ENCODE measurements at regions not wholly inside any gene's neighbourhood (a gene's known extent, or its start where the extent isn't known, plus 50 kb on each side); places are given as distances from the start of the nearest gene placed in this dataset.

DNA sequence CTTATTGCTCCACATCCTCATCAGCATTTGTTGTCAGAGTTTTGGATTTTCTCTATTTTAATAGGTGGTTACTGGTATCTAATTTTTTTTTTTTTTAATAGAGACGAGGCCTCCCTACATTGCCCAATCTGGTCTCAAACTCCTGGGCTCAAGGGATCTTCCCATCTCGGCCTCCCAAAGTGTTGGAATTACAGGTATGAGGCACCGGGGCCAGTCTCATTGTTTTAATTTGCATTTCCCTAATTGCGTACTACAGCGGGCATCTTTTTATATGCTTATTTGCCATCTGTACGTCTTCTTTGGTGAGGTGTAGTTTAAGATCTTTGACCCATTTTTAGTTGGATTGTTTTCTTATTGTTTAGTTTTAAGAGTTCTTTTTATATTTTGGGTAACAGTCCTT, 210.4 kb upstream of the SULF2 start:
- H3K4me1 Mint-ChIP-seq (ENCODE audit: low read depth, unreplicated experiment), result no peaks in the 10 kb centered on the region
- intact Hi-C loops (cut with micrococcal nuclease; ENCODE audit: unreplicated experiment), result no loop called here
- H3K36me3 Mint-ChIP-seq (ENCODE audit: insufficient read depth, unreplicated experiment), result no peaks in the 10 kb centered on the region
- H3K9me3 Mint-ChIP-seq (ENCODE audit: unreplicated experiment), result peaks cover 38% of the 10 kb centered on the region
- ChIA-PET CTCF (no interaction called here), POLR2A (interaction anchor here (0.7 kb wide), 1 partner anchor 837 kb away, joined by 3 read pairs; no protein-coding TSS in a partner anchor)
- Histone ChIP-seq H3K27me3 (replicated peaks; ENCODE audit: control insufficient read depth, insufficient read depth, low read length) (no peaks in the 10 kb centered on the region), H3K4me1 (no peaks in the 10 kb centered on the region), H3K4me3 (ENCODE audit: low read depth, low read length) (no peak overlapping the region), H3K36me3 (ENCODE audit: control insufficient read depth, insufficient read depth, low read length) (no peaks in the 10 kb centered on the region), H3K9me3 (peaks cover 26% of the 10 kb centered on the region)
- no peak overlapping the region for H3K27ac Mint-ChIP-seq (ENCODE audit: unreplicated experiment)
- TF ChIP-seq, protein P1, sequence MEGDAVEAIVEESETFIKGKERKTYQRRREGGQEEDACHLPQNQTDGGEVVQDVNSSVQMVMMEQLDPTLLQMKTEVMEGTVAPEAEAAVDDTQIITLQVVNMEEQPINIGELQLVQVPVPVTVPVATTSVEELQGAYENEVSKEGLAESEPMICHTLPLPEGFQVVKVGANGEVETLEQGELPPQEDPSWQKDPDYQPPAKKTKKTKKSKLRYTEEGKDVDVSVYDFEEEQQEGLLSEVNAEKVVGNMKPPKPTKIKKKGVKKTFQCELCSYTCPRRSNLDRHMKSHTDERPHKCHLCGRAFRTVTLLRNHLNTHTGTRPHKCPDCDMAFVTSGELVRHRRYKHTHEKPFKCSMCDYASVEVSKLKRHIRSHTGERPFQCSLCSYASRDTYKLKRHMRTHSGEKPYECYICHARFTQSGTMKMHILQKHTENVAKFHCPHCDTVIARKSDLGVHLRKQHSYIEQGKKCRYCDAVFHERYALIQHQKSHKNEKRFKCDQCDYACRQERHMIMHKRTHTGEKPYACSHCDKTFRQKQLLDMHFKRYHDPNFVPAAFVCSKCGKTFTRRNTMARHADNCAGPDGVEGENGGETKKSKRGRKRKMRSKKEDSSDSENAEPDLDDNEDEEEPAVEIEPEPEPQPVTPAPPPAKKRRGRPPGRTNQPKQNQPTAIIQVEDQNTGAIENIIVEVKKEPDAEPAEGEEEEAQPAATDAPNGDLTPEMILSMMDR (IDR thresholded peaks at IDR 0.05; ENCODE audit: insufficient read depth in 1 of 2, low read depth in 1 of 2, low read length in 1 of 2, severe bottlenecking in 1 of 2, unreplicated experiment in 1 of 2), result no peak
- H3K4me3 Mint-ChIP-seq (ENCODE audit: unreplicated experiment), result no peak overlapping the region
- no peaks in the 10 kb centered on the region for H3K27me3 Mint-ChIP-seq (ENCODE audit: insufficient read depth, unreplicated experiment)
- BruUV-seq (replicated peaks), result no TSS peak
- DNase-seq, result no peak

DNA sequence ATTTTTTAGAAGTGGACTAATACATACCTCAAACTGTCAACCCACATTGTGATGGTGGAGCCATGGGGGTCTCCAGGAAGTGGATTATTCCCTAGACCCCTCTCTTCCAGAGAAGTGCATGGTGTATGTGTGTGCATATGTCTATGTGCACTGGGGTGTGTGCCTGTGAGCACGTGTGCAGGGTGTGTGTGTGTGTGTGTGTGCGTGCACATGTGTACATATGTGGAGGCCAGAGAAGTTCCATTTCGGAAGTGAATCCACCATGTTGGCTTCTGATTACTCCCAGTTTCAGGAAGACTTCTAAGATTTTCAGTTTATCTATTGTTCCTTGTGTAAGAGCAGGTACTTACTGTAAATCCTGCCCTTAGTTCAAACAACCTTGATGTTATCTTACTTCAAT, 208.5 kb upstream of the SULF2 start:
- CTCF ChIA-PET, result no interaction called here
- TF ChIP-seq, protein P1 (IDR thresholded peaks at IDR 0.05; ENCODE audit: insufficient read depth in 1 of 2, low read depth in 1 of 2, low read length in 1 of 2, severe bottlenecking in 1 of 2, unreplicated experiment in 1 of 2), result no peak
- POLR2A ChIA-PET, result no interaction called here
- Histone ChIP-seq H3K4me3 (ENCODE audit: low read depth, low read length) (no peak overlapping the region), H3K36me3 (ENCODE audit: control insufficient read depth, insufficient read depth, low read length) (no peaks in the 10 kb centered on the region), H3K4me1 (no peaks in the 10 kb centered on the region), H3K27me3 (replicated peaks; ENCODE audit: control insufficient read depth, insufficient read depth, low read length) (no peaks in the 10 kb centered on the region), H3K9me3 (peaks cover 26% of the 10 kb centered on the region)
- Mint-ChIP-seq H3K27me3 (ENCODE audit: insufficient read depth, unreplicated experiment) (no peaks in the 10 kb centered on the region), H3K9me3 (ENCODE audit: unreplicated experiment) (peaks cover 38% of the 10 kb centered on the region), H3K36me3 (ENCODE audit: insufficient read depth, unreplicated experiment) (no peaks in the 10 kb centered on the region), H3K27ac (ENCODE audit: unreplicated experiment) (no peak overlapping the region), H3K4me3 (ENCODE audit: unreplicated experiment) (no peak overlapping the region), H3K4me1 (ENCODE audit: low read depth, unreplicated experiment) (peaks cover 9% of the 10 kb centered on the region)
- DNase-seq, result peak in 1 of 2 experiments; percentile 14
- BruUV-seq (replicated peaks), result no TSS peak
- intact Hi-C loops (cut with micrococcal nuclease; ENCODE audit: unreplicated experiment), result no loop called here

DNA sequence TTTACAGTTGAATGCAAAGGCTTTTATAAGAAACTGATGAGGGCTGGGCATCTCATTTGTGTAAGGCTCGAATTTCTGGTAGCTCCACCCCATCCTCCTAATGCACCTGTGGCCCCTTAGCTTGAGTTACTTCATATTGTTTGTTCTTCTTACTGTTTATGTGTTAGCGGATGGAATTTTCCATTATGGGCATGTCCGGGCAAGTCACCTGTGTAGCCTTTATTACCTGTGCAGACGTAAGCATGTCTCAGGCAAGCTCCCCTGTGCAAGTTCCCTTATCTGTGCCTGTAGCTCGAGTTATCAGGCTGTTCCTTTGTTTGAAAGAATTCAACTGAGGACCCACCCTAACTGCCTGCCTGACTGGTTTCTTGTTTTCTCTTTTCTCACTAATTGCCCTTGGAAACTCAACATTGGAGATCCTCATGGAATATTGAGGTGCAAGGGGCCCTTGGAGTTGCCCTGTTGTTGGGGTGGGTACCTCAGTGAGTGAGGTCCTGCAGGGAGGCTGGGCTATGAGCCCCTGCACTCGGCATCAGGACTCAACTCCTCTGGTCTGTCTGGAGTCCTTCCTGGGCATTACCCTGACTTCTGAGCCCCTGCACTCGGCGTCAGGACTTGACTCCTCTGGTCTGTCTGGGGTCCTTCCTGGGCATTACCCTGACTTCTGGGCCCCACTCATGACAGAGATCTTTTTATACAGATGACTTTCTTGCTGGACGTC, 207.9 kb upstream of the SULF2 start:
- H3K36me3 Mint-ChIP-seq (ENCODE audit: insufficient read depth, unreplicated experiment), result no peaks in the 10 kb centered on the region
- no peaks in the 10 kb centered on the region for H3K4me1 ChIP-seq
- H3K4me1 Mint-ChIP-seq (ENCODE audit: low read depth, unreplicated experiment), result peaks cover 9% of the 10 kb centered on the region
- ChIA-PET CTCF (interaction anchor here (0.5 kb wide), 1 partner anchor 35 kb away, joined by 4 read pairs; no protein-coding TSS in a partner anchor), POLR2A (no interaction called here)
- peak in 1 of 2 experiments; percentile 56 for DNase-seq
- intact Hi-C loops (cut with micrococcal nuclease; ENCODE audit: unreplicated experiment), result no loop called here
- H3K4me3 Mint-ChIP-seq (ENCODE audit: unreplicated experiment), result no peak overlapping the region
- no peak overlapping the region for H3K4me3 ChIP-seq (ENCODE audit: low read depth, low read length)
- H3K27me3 Mint-ChIP-seq (ENCODE audit: insufficient read depth, unreplicated experiment), result no peaks in the 10 kb centered on the region
- no peaks in the 10 kb centered on the region for H3K27me3 ChIP-seq (replicated peaks; ENCODE audit: control insufficient read depth, insufficient read depth, low read length)
- H3K36me3 ChIP-seq (ENCODE audit: control insufficient read depth, insufficient read depth, low read length), result no peaks in the 10 kb centered on the region
- no TSS peak for BruUV-seq (replicated peaks)
- H3K27ac Mint-ChIP-seq (ENCODE audit: unreplicated experiment), result no peak overlapping the region
- TF ChIP-seq, protein P1 (IDR thresholded peaks at IDR 0.05; ENCODE audit: insufficient read depth in 1 of 2, low read depth in 1 of 2, low read length in 1 of 2, severe bottlenecking in 1 of 2, unreplicated experiment in 1 of 2), result no peak
- H3K9me3 ChIP-seq, result peaks cover 26% of the 10 kb centered on the region
- peaks cover 38% of the 10 kb centered on the region for H3K9me3 Mint-ChIP-seq (ENCODE audit: unreplicated experiment)

Data from Caco-2 (cell line).